Neural progenitor cell (in vitro differentiated cells): ENCODE measurements at regions not wholly inside any gene's neighbourhood (a gene's known extent, or its start where the extent isn't known, plus 50 kb on each side); places are given as distances from the start of the nearest gene placed in this dataset.

Source experiments
- EZH2 ChIP-seq: fragments of 200-600 bp; sonication (generic); IDR thresholded peaks from 2 replicates; pipeline ENCODE4 v1.6.1; 2017; ENCODE audit warnings: antibody characterized with exemption, mild to moderate bottlenecking, moderate library complexity
- EZH2phosphoT487 ChIP-seq: fragments of 200-600 bp; sonication (generic); IDR thresholded peaks from 2 replicates; pipeline ENCODE4 v1.6.1; 2017; ENCODE audit warnings: antibody characterized with exemption
- TF ChIP-seq, protein P1 (sequence below): fragments of 200-600 bp; sonication (generic); IDR thresholded peaks from 2 replicates; pipeline ENCODE4 v1.5.1; 2017; ENCODE audit warnings: antibody characterized with exemption, mild to moderate bottlenecking

- TF ChIP-seq, protein P1, sequence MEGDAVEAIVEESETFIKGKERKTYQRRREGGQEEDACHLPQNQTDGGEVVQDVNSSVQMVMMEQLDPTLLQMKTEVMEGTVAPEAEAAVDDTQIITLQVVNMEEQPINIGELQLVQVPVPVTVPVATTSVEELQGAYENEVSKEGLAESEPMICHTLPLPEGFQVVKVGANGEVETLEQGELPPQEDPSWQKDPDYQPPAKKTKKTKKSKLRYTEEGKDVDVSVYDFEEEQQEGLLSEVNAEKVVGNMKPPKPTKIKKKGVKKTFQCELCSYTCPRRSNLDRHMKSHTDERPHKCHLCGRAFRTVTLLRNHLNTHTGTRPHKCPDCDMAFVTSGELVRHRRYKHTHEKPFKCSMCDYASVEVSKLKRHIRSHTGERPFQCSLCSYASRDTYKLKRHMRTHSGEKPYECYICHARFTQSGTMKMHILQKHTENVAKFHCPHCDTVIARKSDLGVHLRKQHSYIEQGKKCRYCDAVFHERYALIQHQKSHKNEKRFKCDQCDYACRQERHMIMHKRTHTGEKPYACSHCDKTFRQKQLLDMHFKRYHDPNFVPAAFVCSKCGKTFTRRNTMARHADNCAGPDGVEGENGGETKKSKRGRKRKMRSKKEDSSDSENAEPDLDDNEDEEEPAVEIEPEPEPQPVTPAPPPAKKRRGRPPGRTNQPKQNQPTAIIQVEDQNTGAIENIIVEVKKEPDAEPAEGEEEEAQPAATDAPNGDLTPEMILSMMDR, result no peak
- TF ChIP-seq EZH2 (no peak), EZH2phosphoT487 (no peak)
These were observed 218.1 kb upstream of the SIX2 start for GRCh38 chr2:45227347-45227746.
